ENCODE measurements at regions not wholly inside any gene's neighbourhood (a gene's known extent, or its start where the extent isn't known, plus 50 kb on each side); places are given as distances from the start of the nearest gene placed in this dataset.
"Not testable (repeated sequence)": the region's sequence is repeated elsewhere in the genome, so short reads cannot be mapped to it uniquely, and the experiment has no call there.

- DNase-seq = no peak
Observed at GRCh38 chr3:31300456-31301443, 232.0 kb upstream of the STT3B start.

DNA sequence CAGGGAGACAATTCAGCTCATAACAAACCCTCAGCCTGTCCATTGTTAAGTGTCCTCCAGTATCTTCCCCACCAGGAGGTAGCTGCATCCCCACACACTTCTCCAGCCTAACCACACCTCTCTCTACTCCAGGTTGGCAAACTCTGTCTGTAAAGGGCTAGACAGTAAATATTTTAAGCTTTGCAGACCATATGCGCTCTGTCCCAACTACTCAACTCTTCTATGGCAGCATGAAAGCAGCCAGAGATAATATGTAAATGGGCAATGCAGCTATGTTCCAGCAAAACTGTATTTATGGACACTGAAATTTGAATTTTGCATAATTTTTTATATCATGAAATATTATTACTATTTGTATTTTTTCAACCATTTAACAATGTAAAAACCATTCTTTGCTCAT is 230.4 kb upstream of the STT3B start:
- DNase-seq = no peak

GRCh38 chr3:31305340-31305739 is 227.4 kb upstream of the STT3B start:
- DNase-seq = no peak

GRCh38 chr3:31307131-31307785 is 225.5 kb upstream of the STT3B start:
- no peak for DNase-seq

DNA sequence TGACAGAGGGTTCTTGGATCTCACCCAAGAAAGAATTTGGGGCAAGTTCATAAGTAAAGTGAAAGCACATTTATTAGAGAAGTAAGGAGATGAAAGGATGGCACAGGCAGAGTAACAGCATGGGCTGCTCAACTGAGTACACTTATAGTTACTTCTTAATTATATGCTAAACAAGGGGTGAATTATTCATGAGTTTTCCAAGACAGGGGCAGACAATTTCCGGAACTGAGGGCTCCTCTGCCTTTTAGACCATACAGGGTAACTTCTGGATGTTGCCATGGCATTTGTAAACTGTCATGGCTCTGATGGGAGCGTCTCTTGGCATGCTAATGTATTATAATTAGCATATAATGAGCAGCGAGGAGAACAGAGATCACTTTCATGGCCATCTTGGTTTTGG is 221.2 kb upstream of the STT3B start:
- no peak for DNase-seq

GRCh38 chr3:31312400-31312799 is 220.3 kb upstream of the STT3B start:
- no peak for DNase-seq

GRCh38 chr3:31314258-31314657 is 218.5 kb upstream of the STT3B start:
- no peak for DNase-seq

- DNase-seq = no peak
Observed at GRCh38 chr3:31319332-31319731, 213.4 kb upstream of the STT3B start.

- no peak for DNase-seq
Observed at GRCh38 chr3:31321620-31322019, 211.1 kb upstream of the STT3B start.

GRCh38 chr3:31322460-31322859 is 210.3 kb upstream of the STT3B start:
- DNase-seq = no peak

- DNase-seq = not testable (repeated sequence)
Observed at GRCh38 chr3:31327826-31328357, 204.8 kb upstream of the STT3B start.

DNA sequence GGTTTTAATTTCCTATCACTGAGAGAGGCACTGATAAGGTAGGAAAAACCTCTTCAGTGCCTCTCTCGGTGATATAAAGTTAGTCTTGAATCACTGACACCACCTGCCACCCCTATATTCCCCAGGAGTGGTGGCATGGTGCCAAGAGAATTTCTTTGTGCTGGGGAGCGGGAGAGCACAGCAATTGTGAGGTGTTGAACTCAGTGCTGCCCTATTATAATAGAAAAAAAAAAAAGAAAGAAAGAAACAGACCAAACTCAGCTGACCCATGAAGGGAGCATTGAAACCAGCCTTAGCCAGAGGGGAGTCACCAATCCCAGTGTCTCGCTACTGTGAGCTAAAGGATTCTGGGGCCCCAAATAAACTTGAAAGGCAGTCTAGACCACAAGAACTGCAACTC is 201.4 kb upstream of the STT3B start:
- DNase-seq = no peak

GRCh38 chr3:31341130-31341529 is 191.6 kb upstream of the STT3B start:
- no peak for DNase-seq

DNA sequence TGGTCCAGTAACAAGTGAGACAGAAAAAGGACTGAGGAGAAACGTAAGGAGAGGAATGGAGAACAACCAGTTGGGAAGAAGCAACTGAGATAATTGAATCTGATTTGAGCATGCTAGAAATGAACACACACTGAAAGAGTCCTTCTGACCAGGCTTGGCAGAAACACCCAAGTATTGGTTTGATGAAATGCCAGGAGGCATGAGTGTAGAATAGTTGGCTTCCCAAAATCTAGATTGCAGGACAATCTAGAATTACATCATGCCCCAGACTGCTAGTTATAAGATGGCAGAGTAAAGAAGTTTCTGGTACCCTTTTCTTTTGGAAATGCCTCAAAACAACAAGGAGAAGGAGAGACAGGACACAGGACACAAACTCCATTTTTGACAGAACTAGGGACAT is 189.7 kb upstream of the STT3B start:
- DNase-seq = no peak

- no peak for DNase-seq
Observed at GRCh38 chr3:31345581-31345980, 187.1 kb upstream of the STT3B start.

DNA sequence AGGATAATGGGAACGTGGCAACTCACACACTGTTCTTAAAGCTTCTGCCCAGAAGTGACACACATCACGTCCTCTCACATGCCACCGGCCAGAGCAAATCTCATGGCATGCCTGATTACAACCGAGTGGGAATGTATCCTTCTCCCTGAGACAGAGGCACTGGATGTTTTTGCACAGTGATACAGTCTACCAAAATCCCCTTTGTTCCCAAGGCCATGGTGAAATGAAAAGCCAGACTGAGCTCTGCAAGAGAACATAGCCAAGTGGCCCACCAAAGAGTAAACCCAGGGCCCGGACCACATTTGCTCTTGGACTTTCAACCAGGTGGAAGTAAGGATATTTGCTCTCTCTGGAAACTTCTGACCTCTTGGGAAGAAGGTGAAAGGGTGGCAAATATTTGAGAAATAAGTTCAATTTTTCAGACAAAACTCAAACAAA is 186.2 kb upstream of the STT3B start:
- no peak for DNase-seq

DNA sequence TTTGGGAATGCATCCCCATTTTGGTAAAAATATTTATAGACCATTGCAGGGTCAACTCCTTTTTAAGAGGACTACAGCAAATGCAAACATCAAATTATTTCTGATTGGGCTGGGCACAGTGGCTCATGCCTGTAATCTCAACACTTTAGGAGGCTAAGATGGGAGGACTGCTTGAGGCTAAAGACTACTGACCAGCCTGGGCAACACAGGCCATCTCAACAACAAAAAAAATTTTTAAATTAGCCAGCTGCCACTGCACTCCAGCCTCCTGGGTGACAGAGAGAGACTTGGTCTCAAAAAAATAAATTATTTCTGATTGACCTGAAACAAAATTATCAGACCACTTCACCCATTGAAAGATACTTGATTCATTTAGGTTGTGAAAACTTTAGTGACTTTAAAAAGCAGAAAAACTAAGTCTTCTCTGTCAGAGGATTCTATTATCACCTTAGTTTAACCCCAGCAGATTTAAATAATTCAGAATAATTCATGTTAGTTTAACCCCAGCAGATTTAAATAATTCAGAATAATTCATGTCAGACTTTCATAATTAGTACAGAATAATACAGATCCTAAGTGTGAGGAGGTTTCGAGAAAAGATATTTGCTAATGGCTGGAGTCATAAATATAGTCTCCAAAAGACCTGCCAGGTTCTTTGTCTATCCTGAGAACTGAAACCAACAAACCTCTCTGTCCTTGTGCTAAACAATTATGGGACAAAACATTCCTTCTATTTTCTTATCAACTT is 183.6 kb upstream of the STT3B start:
- no peak for DNase-seq

GRCh38 chr3:31350307-31350706 is 182.4 kb upstream of the STT3B start:
- no peak for DNase-seq

- no peak for DNase-seq
Observed at GRCh38 chr3:31352331-31352730, 180.4 kb upstream of the STT3B start.

DNA sequence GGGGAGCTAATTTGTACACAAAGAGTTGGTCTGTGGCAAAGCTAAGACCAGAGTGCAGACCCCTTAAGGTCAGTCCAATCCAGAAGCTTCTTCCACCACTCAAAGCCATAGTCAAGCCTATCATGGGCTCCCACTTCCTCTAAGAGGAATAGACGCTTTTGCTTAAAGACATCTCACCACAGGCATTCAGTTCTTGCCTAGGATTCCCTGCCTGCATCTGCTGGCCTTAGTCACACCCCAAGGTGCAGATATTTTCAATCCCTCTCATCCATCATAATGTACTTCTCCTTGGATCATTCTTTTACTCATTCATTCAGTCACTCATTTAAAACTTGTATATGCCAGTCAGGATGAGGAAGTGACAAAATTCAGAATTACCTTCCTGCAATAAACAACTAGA is 179.6 kb upstream of the STT3B start:
- no peak for DNase-seq

DNA sequence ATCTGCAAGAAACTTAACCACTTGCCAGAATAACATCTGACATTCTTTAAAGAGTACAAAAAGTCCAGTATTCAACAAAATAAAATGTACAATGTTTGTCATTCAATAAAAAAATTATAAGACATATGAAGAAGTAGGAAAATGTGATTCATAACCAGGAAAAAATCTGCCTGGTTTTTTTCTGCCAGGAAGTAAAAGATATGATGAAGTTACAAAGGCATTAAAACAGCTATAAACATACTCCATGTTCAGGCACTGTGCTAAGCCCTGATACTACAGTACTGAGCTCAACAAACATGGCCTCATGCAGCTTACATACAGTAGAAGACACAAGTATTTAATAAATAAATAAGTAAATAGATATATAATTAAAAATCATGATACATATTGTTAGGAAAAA is 178.4 kb upstream of the STT3B start:
- DNase-seq = no peak

- DNase-seq = no peak
Observed at GRCh38 chr3:31355807-31356206, 176.9 kb upstream of the STT3B start.

- DNase-seq = no peak
Observed at GRCh38 chr3:31356941-31357340, 175.8 kb upstream of the STT3B start.
